ENCODE measurements at regions not wholly inside any gene's neighbourhood (a gene's known extent, or its start where the extent isn't known, plus 50 kb on each side); places are given as distances from the start of the nearest gene placed in this dataset.

- TF ChIP-seq CTCF (IDR thresholded peaks at IDR 0.05; ENCODE audit: low read length) (no peak), EZH2 (optimal IDR thresholded peaks at IDR 0.05; ENCODE audit: low read depth, low read length) (no peak), EZH2phosphoT487 (IDR thresholded peaks at IDR 0.05; ENCODE audit: low read length) (no peak)
Measured at GRCh38 chr5:155974369-155974768, 352.6 kb upstream of the SGCD start.

Measured in MM.1S (cell line).